T-cell (primary cell): ENCODE measurements at regions not wholly inside any gene's neighbourhood (a gene's known extent, or its start where the extent isn't known, plus 50 kb on each side); places are given as distances from the start of the nearest gene placed in this dataset.

Experiments
- ATAC-seq, 4 experiments: fragments of 200-7000 bp in 3 of 4; fragments of 150-1000 bp in 1 of 4; cut with Tn5 transposase; replicated peaks in 1 of 4; 1 replicate in 3 of 4; 2 replicates in 1 of 4; pipeline ENCODE4 v1.10.0; 2021; ENCODE audit warnings: moderate library complexity in 3 of 4, mild to moderate bottlenecking in 2 of 4, moderate number of reproducible peaks in 1 of 4
- CTCF ChIA-PET, 2 donors: fragments of 300-600 bp; sonication (Branson Sonifier 250); formaldehyde crosslinking; loops; one replicate each; lab custom pipeline; 2022; ENCODE audit warnings: antibody characterized with exemption in 2 of 2; lab: Charles Lee
- POLR2A ChIA-PET, 2 donors: fragments of 300-600 bp; sonication (Branson Sonifier 250); formaldehyde crosslinking; loops; one replicate each; lab custom pipeline; 2022; ENCODE audit warnings: antibody characterized with exemption in 2 of 2; lab: Charles Lee
- DNase-seq, 35 experiments: peaks; one replicate each; pipeline versions ENCODE4 v3.0.0 to v3.0.0-alpha.2; 2013 to 2023
- H3K27ac ChIP-seq: one replicate; pipeline ENCODE4 v1.5.1; 2013; ENCODE audit warnings: low read length
- H3K27me3 ChIP-seq, 2 experiments: replicated peaks in 1 of 2; 1 replicate in 1 of 2; 2 replicates in 1 of 2; pipeline versions ENCODE4 v1.6.1 to v1.7.0; 2013; ENCODE audit warnings: low read length in 1 of 2, mixed read lengths in 1 of 2; ENCODE audit not compliant: control insufficient read depth in 2 of 2, insufficient read depth in 2 of 2; ENCODE audit errors: extremely low read depth in 1 of 2
- H3K36me3 ChIP-seq, 2 donors: 1 replicate in 1 of 2; 2 replicates in 1 of 2; pipeline versions ENCODE4 v1.6.1 to v1.7.0; 2013; ENCODE audit warnings: low read length in 1 of 2; ENCODE audit not compliant: control insufficient read depth in 2 of 2, insufficient read depth in 1 of 2; ENCODE audit errors: extremely low read depth in 1 of 2
- H3K4me1 ChIP-seq, 2 experiments: 1 replicate in 1 of 2; 2 replicates in 1 of 2; pipeline versions ENCODE4 v1.6.1 to v1.7.0; 2013; ENCODE audit warnings: low read length in 2 of 2, mixed read lengths in 1 of 2; ENCODE audit not compliant: insufficient read depth in 2 of 2, control insufficient read depth in 1 of 2; ENCODE audit errors: extremely low read depth in 1 of 2
- H3K4me3 ChIP-seq, 2 donors: 1 replicate in 1 of 2; 2 replicates in 1 of 2; pipeline versions ENCODE4 v1.5.1 to v1.7.0; 2013; ENCODE audit warnings: mild to moderate bottlenecking in 2 of 2, low read length in 1 of 2, moderate library complexity in 1 of 2; ENCODE audit not compliant: control insufficient read depth in 1 of 2; ENCODE audit errors: extremely low read depth in 1 of 2
- H3K9me3 ChIP-seq: 2 replicates; pipeline ENCODE4 v1.7.0; 2013
- H3K27ac Mint-ChIP-seq, 2 donors: one replicate each; pipeline ENCODE4 v1.8.0; 2020 to 2021; ENCODE audit warnings: mild to moderate bottlenecking in 2 of 2, mixed read lengths in 2 of 2
- H3K27me3 Mint-ChIP-seq, 2 donors: one replicate each; pipeline ENCODE4 v1.8.0; 2021 to 2022; ENCODE audit warnings: mixed read lengths in 2 of 2
- H3K36me3 Mint-ChIP-seq: one replicate; pipeline ENCODE4 v1.8.0; 2021; ENCODE audit warnings: mixed read lengths
- H3K4me1 Mint-ChIP-seq, 3 donors: one replicate each; pipeline ENCODE4 v1.8.0; 2020 to 2022; ENCODE audit warnings: mixed read lengths in 3 of 3, mild to moderate bottlenecking in 1 of 3
- H3K4me3 Mint-ChIP-seq, 3 donors: one replicate each; pipeline ENCODE4 v1.8.0; 2020 to 2022; ENCODE audit warnings: mild to moderate bottlenecking in 3 of 3, mixed read lengths in 3 of 3, moderate library complexity in 3 of 3
- H3K9me3 Mint-ChIP-seq, 3 donors: one replicate each; pipeline ENCODE4 v1.8.0; 2020 to 2022; ENCODE audit warnings: mixed read lengths in 3 of 3
- WGBS: methylation state at CpG from one replicate; pipeline ENCODE4 v1.1.5; 2013; ENCODE audit warnings: missing lambda C conversion rate; ENCODE audit not compliant: insufficient coverage; 5-methylcytosine and 5-hydroxymethylcytosine counted together

- no peak for DNase-seq
- ChIA-PET POLR2A (no interaction called here), CTCF (no interaction called here)
- Mint-ChIP-seq H3K27me3 (peaks cover 8 to 28% of the 10 kb centered on the region in 2 donors), H3K4me1 (no peaks in the 10 kb centered on the region), H3K4me3 (no peak overlapping the region), H3K36me3 (no peaks in the 10 kb centered on the region), H3K27ac (no peak overlapping the region), H3K9me3 (peaks cover 0 to 5% (median 0%) of the 10 kb centered on the region in 3 donors)
- Histone ChIP-seq H3K4me3 (no peak overlapping the region), H3K9me3 (no peaks in the 10 kb centered on the region), H3K36me3 (no peaks in the 10 kb centered on the region), H3K4me1 (no peaks in the 10 kb centered on the region), H3K27ac (no peak overlapping the region), H3K27me3 (no peaks in the 10 kb centered on the region)
- WGBS: 100% methylated on average over 1 of the region's 2 CpGs
- ATAC-seq: no peak
These were observed 665.4 kb downstream of the EPM2A start for GRCh38 chr6:145069966-145070365.

DNA sequence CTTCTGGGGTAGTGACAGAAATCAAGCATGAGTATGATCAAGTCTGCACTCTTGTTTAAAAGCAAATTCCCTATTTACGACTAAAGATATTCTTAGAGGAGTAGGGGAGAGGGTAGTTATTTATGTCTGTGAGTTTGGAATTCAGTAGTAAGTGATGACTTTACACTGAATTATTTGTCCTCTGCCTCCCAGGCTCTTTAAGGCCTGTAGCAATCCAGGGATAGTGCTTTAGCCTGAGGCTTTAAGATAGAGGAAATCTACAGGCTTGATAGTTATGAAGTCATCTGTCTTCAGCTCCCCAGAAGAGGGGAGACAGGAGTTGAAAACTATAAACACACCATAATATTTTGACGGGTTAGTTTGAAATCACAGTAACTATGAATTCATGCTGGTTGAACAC is 664.5 kb downstream of the EPM2A start:
- Mint-ChIP-seq H3K27ac (no peak overlapping the region), H3K36me3 (no peaks in the 10 kb centered on the region), H3K4me1 (no peaks in the 10 kb centered on the region), H3K4me3 (no peak overlapping the region), H3K9me3 (peaks cover 0 to 5% (median 0%) of the 10 kb centered on the region in 3 donors), H3K27me3 (peaks cover 8 to 28% of the 10 kb centered on the region in 2 donors)
- DNase-seq: no peak
- WGBS: no CpG with 5 or more reads among the region's 2 CpGs
- CTCF ChIA-PET: no interaction called here
- Histone ChIP-seq H3K4me3 (no peak overlapping the region), H3K36me3 (no peaks in the 10 kb centered on the region), H3K9me3 (no peaks in the 10 kb centered on the region), H3K27me3 (no peaks in the 10 kb centered on the region), H3K4me1 (no peaks in the 10 kb centered on the region), H3K27ac (no peak overlapping the region)
- POLR2A ChIA-PET: no interaction called here
- ATAC-seq: no peak

DNA sequence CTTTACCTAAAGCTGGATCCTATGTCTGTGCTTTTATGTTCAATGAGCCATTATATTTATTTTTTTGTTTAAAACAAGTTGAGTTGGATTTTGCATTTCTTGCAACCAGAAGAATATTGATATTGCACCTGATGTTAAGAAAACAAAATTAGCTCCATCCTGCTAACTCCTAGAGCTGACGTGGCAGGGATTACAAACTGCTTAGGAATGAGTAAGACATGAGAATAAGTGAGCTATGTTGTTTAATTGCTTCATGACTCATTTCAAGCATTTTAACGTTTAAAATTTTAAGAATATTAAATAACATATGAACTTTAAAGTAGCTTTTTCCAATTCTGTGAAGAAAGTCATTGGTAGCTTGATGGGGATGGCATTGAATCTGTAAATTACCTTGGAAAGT is 663.5 kb downstream of the EPM2A start:
- no peak for DNase-seq
- H3K27ac Mint-ChIP-seq: no peak overlapping the region
- H3K9me3 ChIP-seq: no peaks in the 10 kb centered on the region
- H3K4me1 Mint-ChIP-seq: no peaks in the 10 kb centered on the region
- no peaks in the 10 kb centered on the region for H3K4me1 ChIP-seq
- peaks cover 8 to 28% of the 10 kb centered on the region in 2 donors for H3K27me3 Mint-ChIP-seq
- peaks cover 0 to 5% (median 0%) of the 10 kb centered on the region in 3 donors for H3K9me3 Mint-ChIP-seq
- H3K27ac ChIP-seq: no peak overlapping the region
- H3K4me3 Mint-ChIP-seq: no peak overlapping the region
- POLR2A ChIA-PET: no interaction called here
- CTCF ChIA-PET: interaction anchor here in 1 of 2 donors (0.6 kb wide), 1 partner anchor 115 kb away, joined by 3 read pairs; no protein-coding TSS in a partner anchor
- H3K36me3 ChIP-seq: no peaks in the 10 kb centered on the region
- H3K4me3 ChIP-seq: no peak overlapping the region
- H3K36me3 Mint-ChIP-seq: no peaks in the 10 kb centered on the region
- no CpG with 5 or more reads among the region's 2 CpGs for WGBS
- no peak for ATAC-seq
- no peaks in the 10 kb centered on the region for H3K27me3 ChIP-seq

- peaks cover 0 to 5% (median 0%) of the 10 kb centered on the region in 3 donors for H3K9me3 Mint-ChIP-seq
- Histone ChIP-seq H3K36me3 (no peaks in the 10 kb centered on the region), H3K4me1 (no peaks in the 10 kb centered on the region), H3K27ac (no peak overlapping the region), H3K27me3 (no peaks in the 10 kb centered on the region), H3K9me3 (no peaks in the 10 kb centered on the region), H3K4me3 (no peak overlapping the region)
- no peak for ATAC-seq
- H3K36me3 Mint-ChIP-seq: no peaks in the 10 kb centered on the region
- peaks cover 5 to 17% of the 10 kb centered on the region in 2 donors for H3K27me3 Mint-ChIP-seq
- H3K27ac Mint-ChIP-seq: no peak overlapping the region
- ChIA-PET POLR2A (no interaction called here), CTCF (no interaction called here)
- DNase-seq: no peak
- no peaks in the 10 kb centered on the region for H3K4me1 Mint-ChIP-seq
- WGBS: 75% methylated on average over 1 of the region's 2 CpGs
- no peak overlapping the region for H3K4me3 Mint-ChIP-seq
These were observed 661.5 kb downstream of the EPM2A start for GRCh38 chr6:145073811-145074210.

DNA sequence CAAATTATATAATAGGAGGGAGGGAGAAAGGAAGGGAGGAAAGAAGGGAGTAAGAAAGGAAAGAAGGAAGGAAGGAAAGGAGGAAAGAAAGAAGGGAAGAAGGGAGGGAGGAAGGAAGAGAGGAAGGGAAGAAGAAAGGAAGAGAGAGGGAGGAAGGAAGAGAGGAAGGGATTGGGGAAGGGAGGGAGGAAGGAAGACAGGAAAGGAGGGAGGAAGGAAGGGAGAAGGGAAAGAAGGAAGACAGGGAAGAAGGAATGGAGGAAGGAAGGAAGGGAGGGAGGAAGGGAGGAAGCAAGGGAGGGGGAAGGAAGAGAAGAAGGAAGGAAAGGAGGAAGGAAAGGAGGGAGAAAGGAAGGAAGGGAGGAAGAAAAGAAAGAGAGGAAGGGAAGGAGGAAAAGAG is 660.5 kb downstream of the EPM2A start:
- Mint-ChIP-seq H3K27me3 (peaks cover 5 to 16% of the 10 kb centered on the region in 2 donors), H3K27ac (no peak overlapping the region), H3K4me1 (no peaks in the 10 kb centered on the region), H3K36me3 (no peaks in the 10 kb centered on the region), H3K4me3 (no peak overlapping the region), H3K9me3 (peaks cover 0 to 5% (median 0%) of the 10 kb centered on the region in 3 donors)
- Histone ChIP-seq H3K4me1 (no peaks in the 10 kb centered on the region), H3K9me3 (no peaks in the 10 kb centered on the region), H3K27me3 (no peaks in the 10 kb centered on the region), H3K4me3 (no peak overlapping the region), H3K36me3 (no peaks in the 10 kb centered on the region), H3K27ac (no peak overlapping the region)
- no peak for ATAC-seq
- DNase-seq: no peak
- ChIA-PET POLR2A (interaction anchor here in 1 of 2 donors (0.6 kb wide), 1 partner anchor 10 kb away, joined by 4 read pairs; no protein-coding TSS in a partner anchor), CTCF (no interaction called here)

- Histone ChIP-seq H3K36me3 (no peaks in the 10 kb centered on the region), H3K27ac (no peak overlapping the region), H3K27me3 (no peaks in the 10 kb centered on the region), H3K4me1 (no peaks in the 10 kb centered on the region), H3K9me3 (no peaks in the 10 kb centered on the region), H3K4me3 (no peak overlapping the region)
- H3K4me3 Mint-ChIP-seq: no peak overlapping the region
- peaks cover 5 to 16% of the 10 kb centered on the region in 2 donors for H3K27me3 Mint-ChIP-seq
- no peaks in the 10 kb centered on the region for H3K36me3 Mint-ChIP-seq
- CTCF ChIA-PET: no interaction called here
- H3K27ac Mint-ChIP-seq: no peak overlapping the region
- ATAC-seq: no peak
- no peaks in the 10 kb centered on the region for H3K4me1 Mint-ChIP-seq
- POLR2A ChIA-PET: interaction anchor here in 1 of 2 donors (0.6 kb wide), 1 partner anchor 10 kb away, joined by 4 read pairs; no protein-coding TSS in a partner anchor
- 57% methylated on average over 1 of the region's 1 CpG for WGBS
- no peak for DNase-seq
- peaks cover 0 to 5% (median 0%) of the 10 kb centered on the region in 3 donors for H3K9me3 Mint-ChIP-seq
These were observed 659.9 kb downstream of the EPM2A start for GRCh38 chr6:145075425-145075824.
